HCT116 (cell line): ENCODE measurements at regions not wholly inside any gene's neighbourhood (a gene's known extent, or its start where the extent isn't known, plus 50 kb on each side); places are given as distances from the start of the nearest gene placed in this dataset.

ENCODE experiments used
- ATAC-seq: fragments of 200-7000 bp; cut with Tn5 transposase; 2 replicates; pipeline ENCODE4 v1.9.1; 2020; ENCODE audit warnings: mild to moderate bottlenecking, moderate library complexity
- BruUV-seq: library from RNA; stranded (reverse); fragments of 400-500 nt; replicated peaks from 2 replicates; lab custom pipeline; 2021; lab: Mats Ljungman, UMichigan
- CTCF ChIA-PET: fragments of 300-600 bp; sonication (Branson Sonifier 250); formaldehyde crosslinking; loops from one replicate; lab custom pipeline; 2021; ENCODE audit warnings: antibody characterized with exemption; lab: Charles Lee
- POLR2A ChIA-PET: fragments of 300-600, 350-600 bp; sonication (Branson Sonifier 250); formaldehyde crosslinking; loops from one replicate; lab custom pipeline; 2021; ENCODE audit warnings: antibody characterized with exemption; lab: Charles Lee
- RAD21 ChIA-PET, 2 experiments: fragments of 300-600 bp; sonication (Branson Sonifier 250); formaldehyde crosslinking; loops; one replicate each; lab custom pipeline; 2023; ENCODE audit warnings: low total read pairs in 2 of 2; ENCODE audit not compliant: uncharacterized antibody in 2 of 2, unreplicated experiment in 2 of 2, low non-redundant PET in 1 of 2; lab: Charles Lee
- DNase-seq: peaks from one replicate; pipeline ENCODE4 v3.0.0-alpha.2; 2010; ENCODE audit warnings: low read depth, low spot score
- H2AFZ ChIP-seq: fragments of 200-600 bp; shearing (Covaris generic), sonication (generic); 2 replicates; pipeline ENCODE4 v1.6.1; 2017; ENCODE audit warnings: low read depth, mixed run types, mixed read lengths, antibody characterized with exemption, low read length; ENCODE audit not compliant: poor library complexity, severe bottlenecking
- H3K27ac ChIP-seq: 2 replicates; pipeline ENCODE4 v1.5.1; 2012; ENCODE audit warnings: low read depth, low read length
- H3K27me3 ChIP-seq: fragments of 200-600 bp; sonication (generic); 2 replicates; pipeline ENCODE4 v1.6.1; 2016; ENCODE audit warnings: mixed run types, low read length, mixed read lengths; ENCODE audit not compliant: insufficient read depth
- H3K36me3 ChIP-seq, 2 experiments: fragments of 200-500 bp in 1 of 2; fragments of 200-600 bp in 1 of 2; sonication (Bioruptor generic) in 1 of 2; sonication (generic) in 1 of 2; 2 replicates each; pipeline versions ENCODE4 v1.5.1 to v1.6.1; 2014 to 2016; ENCODE audit warnings: low read length in 2 of 2, inconsistent platforms in 1 of 2, mixed read lengths in 1 of 2, mixed run types in 1 of 2; ENCODE audit not compliant: insufficient read depth in 2 of 2, control insufficient read depth in 1 of 2
- H3K4me1 ChIP-seq, 2 experiments: fragments of 200-600 bp in 1 of 2; sonication (generic) in 1 of 2; 2 replicates each; pipeline versions ENCODE4 v1.5.1 to v1.6.1; 2012 to 2017; ENCODE audit warnings: low read length in 2 of 2, inconsistent platforms in 1 of 2, mild to moderate bottlenecking in 1 of 2, mixed read lengths in 1 of 2, mixed run types in 1 of 2, moderate library complexity in 1 of 2; ENCODE audit not compliant: insufficient read depth in 2 of 2, control insufficient read depth in 1 of 2
- H3K4me2 ChIP-seq: fragments of 200-600 bp; sonication (generic); 2 replicates; pipeline ENCODE4 v1.6.1; 2017; ENCODE audit warnings: mixed run types, low read length, mixed read lengths
- H3K4me3 ChIP-seq, 2 experiments: fragments of 200-600 bp in 1 of 2; sonication (generic) in 1 of 2; replicated peaks in 1 of 2; 2 replicates each; pipeline ENCODE4 v1.5.1; 2011 to 2016; ENCODE audit warnings: low read length in 2 of 2, control low read depth in 1 of 2, low read depth in 1 of 2, mild to moderate bottlenecking in 1 of 2, mixed read lengths in 1 of 2, mixed run types in 1 of 2
- H3K79me2 ChIP-seq: fragments of 200-600 bp; sonication (generic); 2 replicates; pipeline ENCODE4 v1.6.1; 2017; ENCODE audit warnings: mild to moderate bottlenecking, mixed run types, low read length, moderate library complexity, mixed read lengths; ENCODE audit not compliant: insufficient read depth
- H3K9ac ChIP-seq: fragments of 200-600 bp; sonication (generic); 2 replicates; pipeline ENCODE4 v1.6.1; 2016; ENCODE audit warnings: low read length, mixed read lengths
- H3K9me2 ChIP-seq: fragments of 200-600 bp; sonication (generic), shearing (Covaris generic); 2 replicates; pipeline ENCODE4 v1.6.1; 2017; ENCODE audit warnings: mixed run types, mild to moderate bottlenecking, moderate library complexity; ENCODE audit not compliant: insufficient read depth
- H3K9me3 ChIP-seq, 2 experiments: fragments of 200-500 bp in 1 of 2; fragments of 200-600 bp in 1 of 2; sonication (Bioruptor generic) in 1 of 2; sonication (generic) in 1 of 2; 2 replicates each; pipeline ENCODE4 v1.6.1; 2014 to 2017; ENCODE audit warnings: low read length in 2 of 2, mixed read lengths in 2 of 2, inconsistent platforms in 1 of 2, low read depth in 1 of 2, mild to moderate bottlenecking in 1 of 2, mixed run types in 1 of 2, moderate library complexity in 1 of 2; ENCODE audit not compliant: control insufficient read depth in 1 of 2, insufficient read depth in 1 of 2
- H4K20me1 ChIP-seq: fragments of 200-600 bp; sonication (generic), shearing (Covaris generic); 2 replicates; pipeline ENCODE4 v1.6.1; 2017; ENCODE audit warnings: mixed run types, mild to moderate bottlenecking, moderate library complexity; ENCODE audit not compliant: insufficient read depth
- CBX3 ChIP-seq: IDR thresholded peaks from 2 replicates; pipeline ENCODE4 v1.6.1; 2012; ENCODE audit warnings: low read depth
- CEBPB ChIP-seq: IDR thresholded peaks from 2 replicates; pipeline ENCODE4 v1.6.1; 2012; ENCODE audit warnings: low read depth
- EGR1 ChIP-seq: IDR thresholded peaks from 2 replicates; pipeline ENCODE4 v1.6.1; 2012; ENCODE audit warnings: low read depth
- ELF1 ChIP-seq: IDR thresholded peaks from 2 replicates; pipeline ENCODE4 v1.6.1; 2012; ENCODE audit warnings: low read depth, borderline replicate concordance
- EZH2 ChIP-seq: fragments of 200-600 bp; sonication (generic); IDR thresholded peaks from 2 replicates; pipeline ENCODE4 v1.6.1; 2017; ENCODE audit warnings: antibody characterized with exemption, mixed run types
- EZH2phosphoT487 ChIP-seq: fragments of 200-600 bp; IDR thresholded peaks from 2 replicates; pipeline ENCODE4 v1.6.1; 2018; ENCODE audit warnings: antibody characterized with exemption, borderline replicate concordance
- FOSL1 ChIP-seq: IDR thresholded peaks from 2 replicates; pipeline ENCODE4 v1.6.1; 2012; ENCODE audit warnings: low read depth
- POLR2A ChIP-seq: IDR thresholded peaks from 2 replicates; pipeline ENCODE4 v1.7.0; 2011; ENCODE audit warnings: borderline replicate concordance; ENCODE audit not compliant: insufficient read depth, insufficient read length; ENCODE audit errors: extremely low read depth
- POLR2AphosphoS5 ChIP-seq: IDR thresholded peaks from 2 replicates; pipeline ENCODE4 v1.6.1; 2011; ENCODE audit warnings: mild to moderate bottlenecking, low read depth, low read length, moderate library complexity
- SIN3A ChIP-seq: IDR thresholded peaks from 2 replicates; pipeline ENCODE4 v1.6.1; 2012; ENCODE audit warnings: low read depth
- SP1 ChIP-seq: IDR thresholded peaks from 2 replicates; pipeline ENCODE4 v1.6.1; 2012; ENCODE audit warnings: low read depth
- SRF ChIP-seq: IDR thresholded peaks from 2 replicates; pipeline ENCODE4 v1.6.1; 2012; ENCODE audit warnings: low read depth
- TCF7L2 ChIP-seq: IDR thresholded peaks from 2 replicates; pipeline ENCODE4 v1.7.0; 2011; ENCODE audit warnings: borderline replicate concordance, inconsistent platforms; ENCODE audit not compliant: insufficient read depth, insufficient read length; ENCODE audit errors: extremely low read depth
- YY1 ChIP-seq: IDR thresholded peaks from 2 replicates; pipeline ENCODE4 v1.6.1; 2011; ENCODE audit warnings: low read length, low read depth, moderate library complexity, mild to moderate bottlenecking; ENCODE audit not compliant: insufficient replicate concordance; ENCODE audit errors: extremely low read depth
- ZFX ChIP-seq: fragments of 450-650 bp; IDR thresholded peaks from 2 replicates; pipeline ENCODE4 v1.6.1; 2017
- ZNF274 ChIP-seq: fragments of 200-500 bp; sonication (Bioruptor generic); IDR thresholded peaks from 2 replicates; pipeline ENCODE4 v1.6.1; 2014; ENCODE audit warnings: mild to moderate bottlenecking, low read depth, low read length, inconsistent platforms
- intact Hi-C: fragments of 100-400 bp; cut with micrococcal nuclease; formaldehyde crosslinking; loops from 2 replicates; pipeline ENCODE4 v1.10.0; 2022
- TF ChIP-seq, protein P1 (sequence below), 3 experiments: fragments of 200-600 bp in 1 of 3; sonication (generic) in 1 of 3; IDR thresholded peaks in 2 of 3; conservative IDR thresholded peaks in 1 of 3; 2 replicates each; pipeline ENCODE4 v1.5.1; 2012 to 2017; ENCODE audit warnings: low read depth in 2 of 3, low read length in 2 of 3, antibody characterized with exemption in 1 of 3, borderline replicate concordance in 1 of 3, control low read depth in 1 of 3, mild to moderate bottlenecking in 1 of 3, mixed read lengths in 1 of 3, mixed run types in 1 of 3, moderate library complexity in 1 of 3; ENCODE audit not compliant: insufficient read depth in 1 of 3
- TF ChIP-seq, protein P2 (sequence below): IDR thresholded peaks from 2 replicates; pipeline ENCODE4 v1.6.1; 2012

GRCh38 chr5:29568028-29568427, 1625.5 kb upstream of the CDH6 start:
- ATAC-seq, result no peak
- ChIA-PET POLR2A (no interaction called here), RAD21 (no interaction called here), CTCF (no interaction called here)
- DNase-seq, result no peak
- Histone ChIP-seq H3K36me3 (no peaks in the 10 kb centered on the region), H3K27me3 (no peaks in the 10 kb centered on the region), H3K79me2 (no peaks in the 10 kb centered on the region), H4K20me1 (no peaks in the 10 kb centered on the region), H3K9me2 (no peaks in the 10 kb centered on the region), H3K9ac (no peak overlapping the region), H3K4me2 (no peak overlapping the region), H3K9me3 (peaks cover 11 to 19% of the 10 kb centered on the region in 2 experiments; a peak in 2 of 4 replicates), H3K4me3 (no peak overlapping the region), H2AFZ (no peak overlapping the region), H3K4me1 (no peaks in the 10 kb centered on the region), H3K27ac (no peak overlapping the region)
- intact Hi-C loops, result no loop called here
- BruUV-seq, result no TSS peak
- TF ChIP-seq ZFX, result no peak
- TF ChIP-seq SRF, result no peak
- TF ChIP-seq ELF1, result no peak
- TF ChIP-seq FOSL1, result no peak
- TF ChIP-seq SP1, result no peak
- no peak for TF ChIP-seq EZH2
- no peak for TF ChIP-seq CEBPB
- TF ChIP-seq EGR1, result no peak
- TF ChIP-seq EZH2phosphoT487, result no peak
- TF ChIP-seq POLR2AphosphoS5, result no peak
- no peak for TF ChIP-seq TCF7L2
- TF ChIP-seq, protein P1, sequence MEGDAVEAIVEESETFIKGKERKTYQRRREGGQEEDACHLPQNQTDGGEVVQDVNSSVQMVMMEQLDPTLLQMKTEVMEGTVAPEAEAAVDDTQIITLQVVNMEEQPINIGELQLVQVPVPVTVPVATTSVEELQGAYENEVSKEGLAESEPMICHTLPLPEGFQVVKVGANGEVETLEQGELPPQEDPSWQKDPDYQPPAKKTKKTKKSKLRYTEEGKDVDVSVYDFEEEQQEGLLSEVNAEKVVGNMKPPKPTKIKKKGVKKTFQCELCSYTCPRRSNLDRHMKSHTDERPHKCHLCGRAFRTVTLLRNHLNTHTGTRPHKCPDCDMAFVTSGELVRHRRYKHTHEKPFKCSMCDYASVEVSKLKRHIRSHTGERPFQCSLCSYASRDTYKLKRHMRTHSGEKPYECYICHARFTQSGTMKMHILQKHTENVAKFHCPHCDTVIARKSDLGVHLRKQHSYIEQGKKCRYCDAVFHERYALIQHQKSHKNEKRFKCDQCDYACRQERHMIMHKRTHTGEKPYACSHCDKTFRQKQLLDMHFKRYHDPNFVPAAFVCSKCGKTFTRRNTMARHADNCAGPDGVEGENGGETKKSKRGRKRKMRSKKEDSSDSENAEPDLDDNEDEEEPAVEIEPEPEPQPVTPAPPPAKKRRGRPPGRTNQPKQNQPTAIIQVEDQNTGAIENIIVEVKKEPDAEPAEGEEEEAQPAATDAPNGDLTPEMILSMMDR (IDR thresholded peaks at IDR 0.05 in 2 of 3, conservative IDR thresholded peaks at IDR 0.05 in 1 of 3; ENCODE audit: borderline replicate concordance in 1 of 3, insufficient read depth in 1 of 3, low read depth in 2 of 3, low read length in 2 of 3), result no peak
- TF ChIP-seq SIN3A, result no peak
- TF ChIP-seq ZNF274, result no peak
- TF ChIP-seq, protein P2, sequence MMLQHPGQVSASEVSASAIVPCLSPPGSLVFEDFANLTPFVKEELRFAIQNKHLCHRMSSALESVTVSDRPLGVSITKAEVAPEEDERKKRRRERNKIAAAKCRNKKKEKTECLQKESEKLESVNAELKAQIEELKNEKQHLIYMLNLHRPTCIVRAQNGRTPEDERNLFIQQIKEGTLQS, result no peak
- TF ChIP-seq POLR2A, result no peak
- TF ChIP-seq YY1, result no peak
- TF ChIP-seq CBX3, result no peak
